Fibroblast of lung (primary cell): ENCODE measurements at regions not wholly inside any gene's neighbourhood (a gene's known extent, or its start where the extent isn't known, plus 50 kb on each side); places are given as distances from the start of the nearest gene placed in this dataset.

Experiments used
- DNase-seq, 2 donors: peaks; one replicate each; pipeline versions ENCODE4 v3.0.0 to v3.0.0-alpha.2; 2010; ENCODE audit warnings: low read depth in 2 of 2
- H2AFZ ChIP-seq: 2 replicates; pipeline ENCODE4 v1.5.1; 2012; ENCODE audit warnings: low read length, control low read depth, inconsistent platforms
- H3K27ac ChIP-seq: 2 replicates; pipeline ENCODE4 v1.5.1; 2011; ENCODE audit warnings: low read length, control low read depth; ENCODE audit not compliant: insufficient read depth
- H3K27me3 ChIP-seq: 2 replicates; pipeline ENCODE4 v1.5.1; 2011; ENCODE audit warnings: mild to moderate bottlenecking, low read length; ENCODE audit not compliant: control insufficient read depth, insufficient read depth
- H3K36me3 ChIP-seq: 2 replicates; pipeline ENCODE4 v1.5.1; 2011; ENCODE audit warnings: low read length; ENCODE audit not compliant: control insufficient read depth, insufficient read depth
- H3K4me1 ChIP-seq: 2 replicates; pipeline ENCODE4 v1.5.1; 2011; ENCODE audit warnings: low read length; ENCODE audit not compliant: control insufficient read depth, insufficient read depth; ENCODE audit errors: extremely low read depth
- H3K4me2 ChIP-seq: 2 replicates; pipeline ENCODE4 v1.5.1; 2011; ENCODE audit warnings: low read length, control low read depth; ENCODE audit not compliant: insufficient read depth; ENCODE audit errors: extremely low read depth
- H3K4me3 ChIP-seq, 4 experiments: fragments of 200-600 bp in 1 of 4; sonication (generic) in 1 of 4; replicated peaks in 1 of 4; 2 replicates each; pipeline ENCODE4 v1.5.1; 2011 to 2016; ENCODE audit warnings: low read length in 4 of 4, low read depth in 3 of 4, mild to moderate bottlenecking in 3 of 4, control low read depth in 2 of 4, inconsistent platforms in 1 of 4, mixed read lengths in 1 of 4; ENCODE audit not compliant: insufficient read depth in 1 of 4; ENCODE audit errors: control extremely low read depth in 1 of 4
- H3K79me2 ChIP-seq: 2 replicates; pipeline ENCODE4 v1.5.1; 2012; ENCODE audit warnings: mild to moderate bottlenecking, low read length, inconsistent platforms; ENCODE audit not compliant: control insufficient read depth, insufficient read depth
- H3K9ac ChIP-seq: 2 replicates; pipeline ENCODE4 v1.5.1; 2011; ENCODE audit warnings: mild to moderate bottlenecking, low read length, control low read depth; ENCODE audit not compliant: insufficient read depth
- H3K9me3 ChIP-seq: 2 replicates; pipeline ENCODE4 v1.5.1; 2012; ENCODE audit warnings: low read depth, low read length; ENCODE audit not compliant: control insufficient read depth, insufficient read depth
- H4K20me1 ChIP-seq: 2 replicates; pipeline ENCODE4 v1.5.1; 2011; ENCODE audit warnings: low read length; ENCODE audit not compliant: control insufficient read depth, insufficient read depth; ENCODE audit errors: extremely low read depth
- CTCF ChIP-seq, 2 donors: IDR thresholded peaks in 1 of 2; conservative IDR thresholded peaks in 1 of 2; 1 replicate in 1 of 2; 2 replicates in 1 of 2; pipeline ENCODE4 v1.5.1; 2011 to 2012; ENCODE audit warnings: low read length in 2 of 2, control low read depth in 1 of 2, inconsistent platforms in 1 of 2, low read depth in 1 of 2, mild to moderate bottlenecking in 1 of 2
- EZH2 ChIP-seq: IDR thresholded peaks from 2 replicates; pipeline ENCODE4 v1.5.1; 2012; ENCODE audit warnings: low read length, control low read depth, mild to moderate bottlenecking; ENCODE audit errors: missing control alignments

- Histone ChIP-seq H4K20me1 (no peaks in the 10 kb centered on the region), H3K27me3 (no peaks in the 10 kb centered on the region), H3K4me2 (no peak overlapping the region), H3K4me1 (no peaks in the 10 kb centered on the region), H3K9ac (no peak overlapping the region), H2AFZ (no peak overlapping the region), H3K36me3 (no peaks in the 10 kb centered on the region), H3K79me2 (no peaks in the 10 kb centered on the region), H3K27ac (no peak overlapping the region), H3K9me3 (no peaks in the 10 kb centered on the region), H3K4me3 (no peak overlapping the region)
- DNase-seq = no peak
- TF ChIP-seq CTCF (conservative IDR thresholded peaks at IDR 0.05 in 1 of 2, IDR thresholded peaks at IDR 0.05 in 1 of 2; ENCODE audit: low read depth in 1 of 2, low read length in 2 of 2) (no peak), EZH2 (no peak)
Measured at GRCh38 chr4:156694413-156694812, 277.2 kb downstream of the PDGFC start.

- Histone ChIP-seq H3K27me3 (no peaks in the 10 kb centered on the region), H3K27ac (no peak overlapping the region), H3K9me3 (no peaks in the 10 kb centered on the region), H3K9ac (no peak overlapping the region), H3K4me1 (no peaks in the 10 kb centered on the region), H3K79me2 (no peaks in the 10 kb centered on the region), H3K4me3 (no peak overlapping the region), H4K20me1 (no peaks in the 10 kb centered on the region), H3K36me3 (no peaks in the 10 kb centered on the region), H3K4me2 (no peak overlapping the region), H2AFZ (no peak overlapping the region)
- no peak for DNase-seq
- TF ChIP-seq EZH2 (no peak), CTCF (conservative IDR thresholded peaks at IDR 0.05 in 1 of 2, IDR thresholded peaks at IDR 0.05 in 1 of 2; ENCODE audit: low read depth in 1 of 2, low read length in 2 of 2) (no peak)
Measured at GRCh38 chr4:156693557-156693956, 278.0 kb downstream of the PDGFC start.

- no peaks in the 10 kb centered on the region for H3K9me3 ChIP-seq
- no peaks in the 10 kb centered on the region for H3K36me3 ChIP-seq
- no peak overlapping the region for H3K27ac ChIP-seq
- no peak overlapping the region for H3K4me2 ChIP-seq
- H3K9ac ChIP-seq = no peak overlapping the region
- no peak overlapping the region for H3K4me3 ChIP-seq
- TF ChIP-seq EZH2 = no peak
- TF ChIP-seq CTCF (conservative IDR thresholded peaks at IDR 0.05 in 1 of 2, IDR thresholded peaks at IDR 0.05 in 1 of 2; ENCODE audit: low read depth in 1 of 2, low read length in 2 of 2) = no peak
- no peak for DNase-seq
- no peak overlapping the region for H2AFZ ChIP-seq
- H3K4me1 ChIP-seq = no peaks in the 10 kb centered on the region
- no peaks in the 10 kb centered on the region for H4K20me1 ChIP-seq
- H3K79me2 ChIP-seq = no peaks in the 10 kb centered on the region
- H3K27me3 ChIP-seq = no peaks in the 10 kb centered on the region
Measured at GRCh38 chr4:156692016-156692415, 279.6 kb downstream of the PDGFC start.
